H9 (cell line): ENCODE measurements at regions not wholly inside any gene's neighbourhood (a gene's known extent, or its start where the extent isn't known, plus 50 kb on each side); places are given as distances from the start of the nearest gene placed in this dataset.

Experiments
- DNase-seq: peaks from one replicate; pipeline ENCODE4 v3.0.0-alpha.2; 2017
- H2AFZ ChIP-seq: one replicate; pipeline ENCODE4 v1.6.1; 2013; ENCODE audit warnings: mild to moderate bottlenecking, low read length, control low read depth, moderate library complexity
- H2AK5ac ChIP-seq: 2 replicates; pipeline ENCODE4 v1.6.1; 2013; ENCODE audit warnings: low read length, control low read depth, mixed read lengths; ENCODE audit not compliant: insufficient read length
- H2BK120ac ChIP-seq: one replicate; pipeline ENCODE4 v1.6.1; 2013; ENCODE audit warnings: low read depth, mild to moderate bottlenecking, low read length, control low read depth, inconsistent platforms; ENCODE audit not compliant: poor library complexity, severe bottlenecking
- H2BK12ac ChIP-seq: 2 replicates; pipeline ENCODE4 v1.6.1; 2013; ENCODE audit warnings: low read length, control low read depth, mixed read lengths, low read depth; ENCODE audit not compliant: insufficient read length
- H2BK15ac ChIP-seq: 2 replicates; pipeline ENCODE4 v1.6.1; 2013; ENCODE audit warnings: low read depth, low read length, control low read depth
- H2BK20ac ChIP-seq: one replicate; pipeline ENCODE4 v1.6.1; 2013; ENCODE audit warnings: low read depth, mild to moderate bottlenecking, low read length, control low read depth, inconsistent platforms; ENCODE audit not compliant: poor library complexity, severe bottlenecking
- H2BK5ac ChIP-seq: 2 replicates; pipeline ENCODE4 v1.6.1; 2013; ENCODE audit warnings: low read length, control low read depth, mixed read lengths; ENCODE audit not compliant: insufficient read length
- H3K14ac ChIP-seq: 2 replicates; pipeline ENCODE4 v1.6.1; 2013; ENCODE audit warnings: low read length, control low read depth; ENCODE audit not compliant: insufficient read depth
- H3K18ac ChIP-seq: 2 replicates; pipeline ENCODE4 v1.6.1; 2013; ENCODE audit warnings: low read depth, mild to moderate bottlenecking, mixed read lengths, low read length, control low read depth; ENCODE audit not compliant: insufficient read length
- H3K23ac ChIP-seq: 2 replicates; pipeline ENCODE4 v1.6.1; 2013; ENCODE audit warnings: low read length, control low read depth, mixed read lengths, low read depth; ENCODE audit not compliant: insufficient read length
- H3K23me2 ChIP-seq: 2 replicates; pipeline ENCODE4 v1.6.1; 2013; ENCODE audit warnings: low read depth, mild to moderate bottlenecking, mixed read lengths, low read length, control low read depth; ENCODE audit not compliant: insufficient read length, poor library complexity, severe bottlenecking
- H3K27ac ChIP-seq: 2 replicates; pipeline ENCODE4 v1.5.1; 2013; ENCODE audit warnings: low read length, control low read depth, mixed read lengths, low read depth; ENCODE audit not compliant: insufficient read length
- H3K27me3 ChIP-seq: 2 replicates; pipeline ENCODE4 v1.6.1; 2013; ENCODE audit warnings: low read length, control low read depth, inconsistent platforms; ENCODE audit not compliant: insufficient read depth
- H3K4ac ChIP-seq: 2 replicates; pipeline ENCODE4 v1.6.1; 2013; ENCODE audit warnings: low read depth, mild to moderate bottlenecking, control low read depth, inconsistent platforms, low read length, moderate library complexity
- H3K4me1 ChIP-seq: 2 replicates; pipeline ENCODE4 v1.6.1; 2013; ENCODE audit warnings: low read length, control low read depth, inconsistent platforms; ENCODE audit not compliant: insufficient read depth
- H3K4me2 ChIP-seq: 2 replicates; pipeline ENCODE4 v1.6.1; 2013; ENCODE audit warnings: low read length, control low read depth, mixed read lengths; ENCODE audit not compliant: insufficient read length, insufficient read depth
- H3K56ac ChIP-seq: 2 replicates; pipeline ENCODE4 v1.6.1; 2013; ENCODE audit warnings: low read depth, mild to moderate bottlenecking, mixed read lengths, low read length, control low read depth; ENCODE audit not compliant: insufficient read length
- H3K79me1 ChIP-seq: 2 replicates; pipeline ENCODE4 v1.6.1; 2013; ENCODE audit warnings: low read depth, mild to moderate bottlenecking, moderate library complexity, low read length, control low read depth, inconsistent platforms; ENCODE audit not compliant: insufficient read depth, poor library complexity, severe bottlenecking
- H3K79me2 ChIP-seq: 2 replicates; pipeline ENCODE4 v1.6.1; 2013; ENCODE audit warnings: low read length, control low read depth, inconsistent platforms; ENCODE audit not compliant: insufficient read depth
- H3K9ac ChIP-seq: 2 replicates; pipeline ENCODE4 v1.6.1; 2013; ENCODE audit warnings: low read length, control low read depth, mixed read lengths; ENCODE audit not compliant: insufficient read length; ENCODE audit errors: extremely low read depth
- H3K9me3 ChIP-seq: one replicate; pipeline ENCODE4 v1.6.1; 2013; ENCODE audit warnings: low read depth, low read length, inconsistent platforms; ENCODE audit not compliant: control insufficient read depth
- H3T11ph ChIP-seq: one replicate; pipeline ENCODE4 v1.6.1; 2013; ENCODE audit warnings: mild to moderate bottlenecking, low read length, control low read depth, inconsistent platforms
- H4K20me1 ChIP-seq: one replicate; pipeline ENCODE4 v1.6.1; 2013; ENCODE audit not compliant: control insufficient read depth, insufficient read length, insufficient read depth
- H4K5ac ChIP-seq: 2 replicates; pipeline ENCODE4 v1.6.1; 2013; ENCODE audit warnings: low read depth, mild to moderate bottlenecking, mixed read lengths, low read length, control low read depth; ENCODE audit not compliant: insufficient read length
- H4K8ac ChIP-seq: replicated peaks from 2 replicates; pipeline ENCODE4 v1.6.1; 2013; ENCODE audit warnings: low read length, control low read depth, mixed read lengths, low read depth; ENCODE audit not compliant: insufficient read length
- H4K91ac ChIP-seq: 2 replicates; pipeline ENCODE4 v1.6.1; 2013; ENCODE audit warnings: low read depth, mild to moderate bottlenecking, moderate library complexity, mixed read lengths, low read length, control low read depth; ENCODE audit not compliant: insufficient read length
- H3K27ac Mint-ChIP-seq, 3 experiments: 2 replicates in 2 of 3; 3 replicates in 1 of 3; pipeline ENCODE4 v1.8.0; 2020 to 2021; ENCODE audit warnings: mixed read lengths in 3 of 3, mild to moderate bottlenecking in 1 of 3, moderate library complexity in 1 of 3
- H3K27me3 Mint-ChIP-seq: 2 replicates; pipeline ENCODE4 v1.8.0; 2021; ENCODE audit warnings: low read depth, mild to moderate bottlenecking, moderate library complexity, mixed read lengths
- H3K36me3 Mint-ChIP-seq, 3 experiments: 2 replicates in 2 of 3; 3 replicates in 1 of 3; pipeline ENCODE4 v1.8.0; 2020 to 2021; ENCODE audit warnings: low read depth in 3 of 3, mixed read lengths in 3 of 3; ENCODE audit not compliant: insufficient read depth in 1 of 3
- H3K4me1 Mint-ChIP-seq, 2 experiments: 2 replicates each; pipeline ENCODE4 v1.8.0; 2020; ENCODE audit warnings: mixed read lengths in 2 of 2
- H3K4me3 Mint-ChIP-seq, 2 experiments: 2 replicates in 1 of 2; 3 replicates in 1 of 2; pipeline ENCODE4 v1.8.0; 2020 to 2021; ENCODE audit warnings: mild to moderate bottlenecking in 2 of 2, mixed read lengths in 2 of 2, moderate library complexity in 1 of 2
- H3K9me3 Mint-ChIP-seq, 2 experiments: 2 replicates in 1 of 2; 3 replicates in 1 of 2; pipeline ENCODE4 v1.8.0; 2020; ENCODE audit warnings: mild to moderate bottlenecking in 2 of 2, mixed read lengths in 2 of 2, moderate library complexity in 1 of 2
- CTCF ChIP-seq: fragments of 200-600 bp; sonication (generic); conservative IDR thresholded peaks from 3 replicates; pipeline ENCODE4 v1.8.0; 2021; ENCODE audit warnings: antibody characterized with exemption, mild to moderate bottlenecking
- WGBS: extraction: QIAGEN DNeasy Blood & Tissue Kit; methylation state at CpG from one replicate; pipeline ENCODE4 v1.1.7; 2013; ENCODE audit warnings: missing lambda C conversion rate, low lambda C conversion rate, mixed read lengths; ENCODE audit not compliant: insufficient read length; ENCODE audit errors: extremely low coverage; 5-methylcytosine and 5-hydroxymethylcytosine counted together

- TF ChIP-seq CTCF: no peak
- H3K27ac Mint-ChIP-seq: no peak overlapping the region
- H2AK5ac ChIP-seq: no peak overlapping the region
- no peak overlapping the region for H2BK5ac ChIP-seq
- no peak overlapping the region for H3K9ac ChIP-seq
- H2BK20ac ChIP-seq: no peak overlapping the region
- no peaks in the 10 kb centered on the region for H3K4me1 ChIP-seq
- no peak overlapping the region for H3K4me2 ChIP-seq
- no peak overlapping the region for H2BK120ac ChIP-seq
- H3K79me1 ChIP-seq: no peaks in the 10 kb centered on the region
- no peak overlapping the region for H3K4ac ChIP-seq
- H3K23me2 ChIP-seq: no peaks in the 10 kb centered on the region
- no peak overlapping the region for H4K91ac ChIP-seq
- no peak overlapping the region for H2AFZ ChIP-seq
- H3K18ac ChIP-seq: no peak overlapping the region
- no peaks in the 10 kb centered on the region for H4K20me1 ChIP-seq
- H2BK15ac ChIP-seq: no peak overlapping the region
- no peak overlapping the region for H3K14ac ChIP-seq
- DNase-seq: no peak
- no peaks in the 10 kb centered on the region for H3K9me3 Mint-ChIP-seq
- no peak overlapping the region for H4K8ac ChIP-seq
- no peak overlapping the region for H3K27ac ChIP-seq
- no peaks in the 10 kb centered on the region for H3K27me3 ChIP-seq
- H3K4me3 Mint-ChIP-seq: no peak overlapping the region
- H3K36me3 Mint-ChIP-seq: no peaks in the 10 kb centered on the region
- no peak overlapping the region for H4K5ac ChIP-seq
- no peaks in the 10 kb centered on the region for H3K4me1 Mint-ChIP-seq
- no peaks in the 10 kb centered on the region for H3K27me3 Mint-ChIP-seq
- no peak overlapping the region for H3K56ac ChIP-seq
- H2BK12ac ChIP-seq: no peak overlapping the region
- H3K23ac ChIP-seq: no peak overlapping the region
- H3K79me2 ChIP-seq: no peaks in the 10 kb centered on the region
- no CpG with 5 or more reads among the region's 2 CpGs for WGBS
- no peaks in the 10 kb centered on the region for H3K9me3 ChIP-seq
- no peak overlapping the region for H3T11ph ChIP-seq
Observed at GRCh38 chr2:198490748-198491147, 686.4 kb downstream of the PLCL1 start.
